Activated CD4-positive, alpha-beta T cell treated with anti-CD3 and anti-CD28 coated beads, Interleukin-2, Interleukin-4, amounts not matched to agents 100 ng/mL and 50 ng/mL, durations not matched to agents 16 hours and 8 hours (primary cell): ENCODE measurements at regions not wholly inside any gene's neighbourhood (a gene's known extent, or its start where the extent isn't known, plus 50 kb on each side); places are given as distances from the start of the nearest gene placed in this dataset.

Source experiments
- DNase-seq: peaks from one replicate; pipeline ENCODE4 v3.0.0-alpha.2; 2020; ENCODE audit warnings: low spot score

GRCh38 chr16:80418517-80419355 is 122.1 kb upstream of the DYNLRB2 start:
- DNase-seq: no peak

GRCh38 chr16:80417706-80418271 is 123.0 kb upstream of the DYNLRB2 start:
- DNase-seq: no peak

- DNase-seq: no peak
These were observed 132.8 kb upstream of the DYNLRB2 start for GRCh38 chr16:80408014-80408413.

- DNase-seq: no peak
These were observed 133.4 kb upstream of the DYNLRB2 start for GRCh38 chr16:80407265-80407987.

GRCh38 chr16:80404847-80405246 is 135.9 kb upstream of the DYNLRB2 start:
- no peak for DNase-seq

GRCh38 chr16:80403894-80404293 is 136.9 kb upstream of the DYNLRB2 start:
- no peak for DNase-seq

- DNase-seq: no peak
These were observed 149.8 kb upstream of the DYNLRB2 start for GRCh38 chr16:80390871-80391489.

- no peak for DNase-seq
These were observed 150.7 kb upstream of the DYNLRB2 start for GRCh38 chr16:80390046-80390445.

GRCh38 chr16:80389338-80389737 is 151.5 kb upstream of the DYNLRB2 start:
- DNase-seq: no peak

- DNase-seq: no peak
These were observed 153.4 kb upstream of the DYNLRB2 start for GRCh38 chr16:80387318-80387921.

GRCh38 chr16:80384862-80385261 is 155.9 kb upstream of the DYNLRB2 start:
- no peak for DNase-seq

GRCh38 chr16:80380514-80380913 is 160.3 kb upstream of the DYNLRB2 start:
- DNase-seq: no peak

- no peak for DNase-seq
These were observed 163.5 kb upstream of the DYNLRB2 start for GRCh38 chr16:80377096-80377956.

GRCh38 chr16:80375973-80376372 is 164.8 kb upstream of the DYNLRB2 start:
- DNase-seq: no peak

- no peak for DNase-seq
These were observed 165.3 kb upstream of the DYNLRB2 start for GRCh38 chr16:80375513-80375912.

GRCh38 chr16:80372341-80372740 is 168.5 kb upstream of the DYNLRB2 start:
- no peak for DNase-seq

GRCh38 chr16:80369138-80369958 is 171.4 kb upstream of the DYNLRB2 start:
- DNase-seq: no peak

- DNase-seq: no peak
These were observed 173.6 kb upstream of the DYNLRB2 start for GRCh38 chr16:80367037-80367658.

- no peak for DNase-seq
These were observed 174.8 kb upstream of the DYNLRB2 start for GRCh38 chr16:80366023-80366422.

- no peak for DNase-seq
These were observed 178.0 kb upstream of the DYNLRB2 start for GRCh38 chr16:80362816-80363215.
